SK-N-SH (cell line): ENCODE measurements at regions not wholly inside any gene's neighbourhood (a gene's known extent, or its start where the extent isn't known, plus 50 kb on each side); places are given as distances from the start of the nearest gene placed in this dataset.

Experiments
- CTCF ChIA-PET: fragments of 300-600, 350-600 bp; formaldehyde crosslinking; extraction: SDS; loops from one replicate; lab custom pipeline; 2021; lab: Yijun Ruan, JAX
- POLR2A ChIA-PET: fragments of 350-600 bp; sonication (Branson Sonifier 250); formaldehyde crosslinking; extraction: SDS; loops from one replicate; lab custom pipeline; 2020; ENCODE audit warnings: antibody characterized with exemption, inconsistent platforms; lab: Yijun Ruan, JAX
- DNase-seq: peaks from one replicate; pipeline ENCODE4 v3.0.0; 2012
- H2AFZ ChIP-seq: fragments of 200-600 bp; sonication (generic); 2 replicates; pipeline ENCODE4 v1.8.1; 2016; ENCODE audit warnings: antibody characterized with exemption, mild to moderate bottlenecking, low read depth
- H3F3A ChIP-seq: fragments of 200-600 bp; sonication (generic); replicated peaks from 2 replicates; pipeline ENCODE3; 2016; ENCODE audit warnings: antibody characterized with exemption, mild to moderate bottlenecking; ENCODE audit not compliant: insufficient read depth
- H3K27ac ChIP-seq, 2 experiments: fragments of 200-500 bp in 1 of 2; fragments of 200-600 bp in 1 of 2; sonication (Bioruptor generic) in 1 of 2; sonication (generic), shearing (Covaris generic) in 1 of 2; 2 replicates each; pipeline versions ENCODE4 v1.5.1 to v1.6.1; 2014 to 2016; ENCODE audit warnings: low read depth in 2 of 2, inconsistent platforms in 1 of 2, low read length in 1 of 2, mild to moderate bottlenecking in 1 of 2, mixed read lengths in 1 of 2
- H3K27me3 ChIP-seq: fragments of 200-600 bp; sonication (generic), shearing (Covaris generic); 2 replicates; pipeline ENCODE4 v1.6.1; 2016; ENCODE audit warnings: mixed run types; ENCODE audit not compliant: insufficient read depth
- H3K36me3 ChIP-seq, 2 experiments: fragments of 200-500 bp in 1 of 2; fragments of 200-600 bp in 1 of 2; sonication (Bioruptor generic) in 1 of 2; sonication (generic) in 1 of 2; replicated peaks in 1 of 2; 2 replicates each; pipeline versions ENCODE3 to v1.5.1; 2014 to 2016; ENCODE audit warnings: low read length in 1 of 2, mild to moderate bottlenecking in 1 of 2; ENCODE audit not compliant: insufficient read depth in 2 of 2, control insufficient read depth in 1 of 2
- H3K4me1 ChIP-seq, 2 experiments: fragments of 200-500 bp in 1 of 2; fragments of 200-600 bp in 1 of 2; sonication (Bioruptor generic) in 1 of 2; sonication (generic), shearing (Covaris generic) in 1 of 2; 2 replicates each; pipeline versions ENCODE4 v1.5.1 to v1.6.1; 2014 to 2016; ENCODE audit warnings: low read depth in 1 of 2, low read length in 1 of 2, mixed run types in 1 of 2; ENCODE audit not compliant: insufficient read depth in 2 of 2, control insufficient read depth in 1 of 2
- H3K4me2 ChIP-seq: fragments of 200-600 bp; sonication (generic), shearing (Covaris generic); 2 replicates; pipeline ENCODE4 v1.6.1; 2017; ENCODE audit warnings: mixed run types
- H3K4me3 ChIP-seq, 2 experiments: fragments of 200-500 bp in 1 of 2; fragments of 200-600 bp in 1 of 2; sonication (Bioruptor generic) in 1 of 2; sonication (generic), shearing (Covaris generic) in 1 of 2; 2 replicates each; pipeline versions ENCODE4 v1.5.1 to v1.8.1; 2014 to 2016; ENCODE audit warnings: low read depth in 2 of 2, inconsistent platforms in 1 of 2, low read length in 1 of 2, mild to moderate bottlenecking in 1 of 2, mixed read lengths in 1 of 2, moderate library complexity in 1 of 2
- H3K79me2 ChIP-seq: fragments of 200-600 bp; sonication (generic); 2 replicates; pipeline ENCODE4 v1.8.1; 2017; ENCODE audit warnings: mild to moderate bottlenecking; ENCODE audit not compliant: insufficient read depth
- H3K9ac ChIP-seq: fragments of 200-600 bp; sonication (generic); 2 replicates; pipeline ENCODE4 v1.6.1; 2017; ENCODE audit warnings: mixed run types
- H3K9me2 ChIP-seq: fragments of 200-600 bp; sonication (generic); 2 replicates; pipeline ENCODE4 v1.6.1; 2017; ENCODE audit warnings: mixed run types
- H3K9me3 ChIP-seq: fragments of 200-600 bp; sonication (generic); 2 replicates; pipeline ENCODE4 v1.6.1; 2017; ENCODE audit warnings: mixed run types, mild to moderate bottlenecking, moderate library complexity
- H4K20me1 ChIP-seq: fragments of 200-600 bp; sonication (generic); 2 replicates; pipeline ENCODE4 v1.6.1; 2017; ENCODE audit warnings: mild to moderate bottlenecking, mixed run types; ENCODE audit not compliant: insufficient read depth
- CHD2 ChIP-seq: fragments of 150-350 bp; IDR thresholded peaks from 2 replicates; pipeline ENCODE4 v1.6.1; 2018; ENCODE audit warnings: low read length; ENCODE audit not compliant: partially characterized antibody
- ELF1 ChIP-seq: IDR thresholded peaks from 2 replicates; pipeline ENCODE4 v1.4.0; 2012
- EP300 ChIP-seq, 2 experiments: IDR thresholded peaks; 2 replicates each; pipeline versions ENCODE4 v1.4.0 to v1.6.1; 2012; ENCODE audit warnings: borderline replicate concordance in 1 of 2, low read depth in 1 of 2, low read length in 1 of 2
- EZH2phosphoT487 ChIP-seq: fragments of 200-600 bp; sonication (generic); IDR thresholded peaks from 2 replicates; pipeline ENCODE4 v1.6.1; 2017; ENCODE audit warnings: low read depth, mixed run types, mild to moderate bottlenecking, antibody characterized with exemption, moderate library complexity, borderline replicate concordance
- FOSL2 ChIP-seq: IDR thresholded peaks from 2 replicates; pipeline ENCODE4 v1.4.0; 2012; ENCODE audit warnings: low read depth, mild to moderate bottlenecking, moderate library complexity, borderline replicate concordance
- FOXJ3 ChIP-seq: sonication (generic); formaldehyde crosslinking; IDR thresholded peaks from 2 replicates; pipeline ENCODE4 v1.5.1; 2020; ENCODE audit warnings: mild to moderate bottlenecking, missing genetic modification reagents
- GABPA ChIP-seq: IDR thresholded peaks from 2 replicates; pipeline ENCODE4 v1.4.0; 2012; ENCODE audit warnings: low read depth, mild to moderate bottlenecking
- GATA2 ChIP-seq: sonication (generic); formaldehyde crosslinking; IDR thresholded peaks from 2 replicates; pipeline ENCODE4 v1.5.0; 2020; ENCODE audit warnings: mild to moderate bottlenecking, missing genetic modification reagents
- IRF3 ChIP-seq: fragments of 150-350 bp; IDR thresholded peaks from 2 replicates; pipeline ENCODE4 v1.6.1; 2016; ENCODE audit warnings: mild to moderate bottlenecking, low read depth, low read length
- NFIC ChIP-seq: IDR thresholded peaks from 2 replicates; pipeline ENCODE4 v1.4.0; 2012; ENCODE audit warnings: borderline replicate concordance
- NRF1 ChIP-seq: IDR thresholded peaks from 2 replicates; pipeline ENCODE4 v1.6.1; 2012; ENCODE audit warnings: low read depth, mild to moderate bottlenecking, low read length
- PBX3 ChIP-seq: IDR thresholded peaks from 2 replicates; pipeline ENCODE4; 2012
- RFX5 ChIP-seq: IDR thresholded peaks from 2 replicates; pipeline ENCODE4 v1.6.1; 2012; ENCODE audit warnings: mild to moderate bottlenecking, improper control_type of control experiment, low read length
- SIN3A ChIP-seq: IDR thresholded peaks from 2 replicates; pipeline ENCODE4 v1.6.1; 2012; ENCODE audit warnings: low read depth, mild to moderate bottlenecking, low read length, moderate library complexity, borderline replicate concordance
- TCF12 ChIP-seq: IDR thresholded peaks from 2 replicates; pipeline ENCODE4 v1.4.0; 2012
- USF1 ChIP-seq: IDR thresholded peaks from 2 replicates; pipeline ENCODE4 v1.4.0; 2012; ENCODE audit warnings: low read depth, borderline replicate concordance
- YY1 ChIP-seq: IDR thresholded peaks from 2 replicates; pipeline ENCODE4 v1.4.0; 2012; ENCODE audit warnings: low read depth, mild to moderate bottlenecking
- WGBS: methylation state at CpG from one replicate; pipeline ENCODE4 v1.1.6; 2017; ENCODE audit warnings: low lambda C conversion rate; 5-methylcytosine and 5-hydroxymethylcytosine counted together
- TF ChIP-seq, protein P1 (sequence below): fragments of 150-350 bp; IDR thresholded peaks from 2 replicates; pipeline ENCODE4 v1.6.1; 2017; ENCODE audit warnings: antibody characterized with exemption, low read length, low read depth, borderline replicate concordance
- TF ChIP-seq, protein P2 (sequence below): IDR thresholded peaks from 2 replicates; pipeline ENCODE4 v1.4.0; 2012; ENCODE audit warnings: low read depth

DNA sequence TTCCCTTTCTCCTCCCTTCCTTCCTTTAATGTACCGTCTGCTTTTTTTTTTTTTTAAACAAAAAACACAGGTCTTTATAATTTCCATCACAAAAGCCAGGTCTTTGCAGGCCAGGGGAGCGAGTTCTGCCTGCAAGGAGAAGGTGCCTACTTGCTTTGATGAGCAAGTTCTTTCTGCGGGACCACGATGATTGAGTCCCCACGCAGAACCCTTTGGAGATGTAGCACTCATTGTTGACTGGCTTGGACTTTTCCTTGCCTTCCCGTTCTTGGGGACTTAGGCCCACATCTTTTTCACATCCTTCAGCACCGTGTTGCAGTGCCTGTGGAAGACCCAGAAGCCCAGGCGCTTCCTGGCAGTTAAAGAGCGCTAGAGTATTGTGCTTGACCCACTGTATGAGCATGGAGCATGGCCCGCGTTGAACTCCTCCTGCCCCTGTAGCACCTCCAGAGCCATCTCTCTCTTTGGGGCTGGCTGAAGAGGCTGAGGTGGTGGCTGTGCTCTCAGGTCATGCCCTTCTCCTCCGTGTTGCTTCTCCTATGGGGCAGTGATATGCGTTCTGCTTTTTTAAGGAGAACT is 177.6 kb downstream of the EXOC5 start:
- ChIA-PET CTCF (no interaction called here), POLR2A (no interaction called here)
- no peak for DNase-seq
- Histone ChIP-seq H3K27ac (no peak overlapping the region), H3K4me1 (no peaks in the 10 kb centered on the region), H3K27me3 (no peaks in the 10 kb centered on the region), H3K4me3 (no peak overlapping the region), H2AFZ (no peak overlapping the region), H4K20me1 (no peaks in the 10 kb centered on the region), H3K9ac (no peak overlapping the region), H3K79me2 (no peaks in the 10 kb centered on the region), H3F3A (no peaks in the 10 kb centered on the region), H3K36me3 (no peaks in the 10 kb centered on the region), H3K4me2 (no peak overlapping the region), H3K9me3 (no peaks in the 10 kb centered on the region), H3K9me2 (no peaks in the 10 kb centered on the region)
- WGBS = 42% methylated on average over 13 of the region's 13 CpGs
- TF ChIP-seq PBX3 (no peak), GATA2 (CRISPR knock-in tag) (no peak), RFX5 (no peak), FOSL2 (no peak), USF1 (no peak), NRF1 (no peak), ELF1 (no peak), FOXJ3 (CRISPR knock-in tag) (no peak), GABPA (no peak), YY1 (no peak), CHD2 (no peak), NFIC (no peak), EP300 (IDR thresholded peaks at IDR 0.05; ENCODE audit: borderline replicate concordance in 1 of 2, low read depth in 1 of 2, low read length in 1 of 2) (no peak), EZH2phosphoT487 (no peak), TCF12 (no peak), SIN3A (no peak), IRF3 (no peak)
- TF ChIP-seq, protein P1, sequence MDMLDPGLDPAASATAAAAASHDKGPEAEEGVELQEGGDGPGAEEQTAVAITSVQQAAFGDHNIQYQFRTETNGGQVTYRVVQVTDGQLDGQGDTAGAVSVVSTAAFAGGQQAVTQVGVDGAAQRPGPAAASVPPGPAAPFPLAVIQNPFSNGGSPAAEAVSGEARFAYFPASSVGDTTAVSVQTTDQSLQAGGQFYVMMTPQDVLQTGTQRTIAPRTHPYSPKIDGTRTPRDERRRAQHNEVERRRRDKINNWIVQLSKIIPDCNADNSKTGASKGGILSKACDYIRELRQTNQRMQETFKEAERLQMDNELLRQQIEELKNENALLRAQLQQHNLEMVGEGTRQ = no peak
- TF ChIP-seq, protein P2, sequence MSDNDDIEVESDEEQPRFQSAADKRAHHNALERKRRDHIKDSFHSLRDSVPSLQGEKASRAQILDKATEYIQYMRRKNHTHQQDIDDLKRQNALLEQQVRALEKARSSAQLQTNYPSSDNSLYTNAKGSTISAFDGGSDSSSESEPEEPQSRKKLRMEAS = no peak
